IMR-90 (cell line): ENCODE measurements at regions not wholly inside any gene's neighbourhood (a gene's known extent, or its start where the extent isn't known, plus 50 kb on each side); places are given as distances from the start of the nearest gene placed in this dataset.
A peak's percentile ranks its signal among the peaks of the same experiment; 100 is the strongest.

ENCODE experiments used
- ATAC-seq: fragments of 200-7000 bp; cut with Tn5 transposase; 2 replicates; pipeline ENCODE4 v1.9.1; 2020; ENCODE audit warnings: low read depth, mild to moderate bottlenecking, moderate library complexity
- BruUV-seq: library from RNA; stranded (reverse); fragments of 400-500 nt; replicated peaks from 2 replicates; lab custom pipeline; 2021; lab: Mats Ljungman, UMichigan
- CTCF ChIA-PET: fragments of 300-600 bp; formaldehyde crosslinking; extraction: SDS; loops from one replicate; lab custom pipeline; 2021; ENCODE audit warnings: antibody characterized with exemption; lab: Yijun Ruan, JAX
- POLR2A ChIA-PET: fragments of 300-600 bp; sonication (Branson Sonifier 250); formaldehyde crosslinking; loops from one replicate; lab custom pipeline; 2022; ENCODE audit warnings: antibody characterized with exemption; ENCODE audit not compliant: unreplicated experiment; lab: Charles Lee
- DNase-seq: peaks from one replicate; pipeline ENCODE4 v3.0.0; 2013
- H2AFZ ChIP-seq: replicated peaks from 2 replicates; pipeline ENCODE3; 2013; ENCODE audit warnings: low read length, mild to moderate bottlenecking; ENCODE audit not compliant: poor library complexity
- H2AK5ac ChIP-seq: 2 replicates; pipeline ENCODE4 v1.6.1; 2013; ENCODE audit warnings: low read depth, low read length, inconsistent platforms
- H2AK9ac ChIP-seq: replicated peaks from 2 replicates; pipeline ENCODE3; 2013; ENCODE audit warnings: mild to moderate bottlenecking, low read depth, low read length, moderate library complexity; ENCODE audit not compliant: poor library complexity
- H2BK120ac ChIP-seq: 2 replicates; pipeline ENCODE4 v1.6.1; 2013; ENCODE audit warnings: low read depth, low read length, inconsistent platforms
- H2BK15ac ChIP-seq: 3 replicates; pipeline ENCODE4 v1.6.1; 2013; ENCODE audit warnings: low read depth, low read length, inconsistent platforms
- H2BK20ac ChIP-seq: 2 replicates; pipeline ENCODE4 v1.6.1; 2013; ENCODE audit warnings: low read depth, mild to moderate bottlenecking, inconsistent platforms, low read length, moderate library complexity
- H2BK5ac ChIP-seq: 2 replicates; pipeline ENCODE4 v1.6.1; 2013; ENCODE audit warnings: mild to moderate bottlenecking, low read depth, low read length, inconsistent platforms; ENCODE audit not compliant: poor library complexity, severe bottlenecking
- H3K14ac ChIP-seq: replicated peaks from 2 replicates; pipeline ENCODE4 v1.6.1; 2013; ENCODE audit warnings: low read depth, low read length, inconsistent platforms
- H3K18ac ChIP-seq: 2 replicates; pipeline ENCODE4 v1.6.1; 2013; ENCODE audit warnings: low read depth, low read length, control low read depth
- H3K23ac ChIP-seq: 2 replicates; pipeline ENCODE4 v1.6.1; 2013; ENCODE audit warnings: low read depth, low read length, inconsistent platforms
- H3K27ac ChIP-seq: 2 replicates; pipeline ENCODE4 v1.5.1; 2013; ENCODE audit warnings: mild to moderate bottlenecking, control low read depth, low read length; ENCODE audit not compliant: insufficient read depth
- H3K27me3 ChIP-seq: 2 replicates; pipeline ENCODE4 v1.6.1; 2013; ENCODE audit warnings: low read length; ENCODE audit not compliant: control insufficient read depth, insufficient read depth
- H3K36me3 ChIP-seq: 2 replicates; pipeline ENCODE4 v1.6.1; 2013; ENCODE audit warnings: low read length, mixed read lengths; ENCODE audit not compliant: control insufficient read depth, insufficient read depth
- H3K4ac ChIP-seq: 2 replicates; pipeline ENCODE4 v1.6.1; 2013; ENCODE audit warnings: low read depth, low read length, inconsistent platforms
- H3K4me1 ChIP-seq: 2 replicates; pipeline ENCODE4 v1.6.1; 2013; ENCODE audit warnings: low read length, mixed read lengths; ENCODE audit not compliant: control insufficient read depth, insufficient read depth
- H3K4me2 ChIP-seq: 2 replicates; pipeline ENCODE4 v1.6.1; 2013; ENCODE audit warnings: low read depth, mild to moderate bottlenecking, control low read depth, low read length, moderate library complexity
- H3K4me3 ChIP-seq: 2 replicates; pipeline ENCODE4 v1.5.1; 2013; ENCODE audit warnings: low read depth, mild to moderate bottlenecking, control low read depth, low read length, moderate library complexity; ENCODE audit not compliant: insufficient read depth
- H3K56ac ChIP-seq: 2 replicates; pipeline ENCODE4 v1.6.1; 2013; ENCODE audit warnings: low read length, inconsistent platforms; ENCODE audit not compliant: insufficient read depth; ENCODE audit errors: extremely low read depth
- H3K79me1 ChIP-seq, 2 experiments: 2 replicates each; pipeline ENCODE4 v1.6.1; 2013; ENCODE audit warnings: low read length in 2 of 2, inconsistent platforms in 1 of 2, low read depth in 1 of 2
- H3K9ac ChIP-seq: 2 replicates; pipeline ENCODE4 v1.6.1; 2013; ENCODE audit warnings: low read depth, low read length, control low read depth
- H3K9me1 ChIP-seq: 2 replicates; pipeline ENCODE4 v1.6.1; 2013; ENCODE audit warnings: low read length, inconsistent platforms; ENCODE audit not compliant: insufficient read depth
- H3K9me3 ChIP-seq: 2 replicates; pipeline ENCODE4 v1.6.1; 2013; ENCODE audit warnings: low read length; ENCODE audit not compliant: control insufficient read depth, insufficient read depth
- H4K20me1 ChIP-seq: 2 replicates; pipeline ENCODE4 v1.6.1; 2013; ENCODE audit warnings: low read length, inconsistent platforms; ENCODE audit not compliant: insufficient read depth
- H4K5ac ChIP-seq: 2 replicates; pipeline ENCODE4 v1.6.1; 2013; ENCODE audit warnings: mild to moderate bottlenecking, low read depth, low read length, control low read depth
- H4K8ac ChIP-seq, 2 experiments: 2 replicates each; pipeline ENCODE4 v1.6.1; 2013; ENCODE audit warnings: low read depth in 2 of 2, low read length in 2 of 2, control low read depth in 1 of 2, inconsistent platforms in 1 of 2
- H4K91ac ChIP-seq: 2 replicates; pipeline ENCODE4 v1.6.1; 2013; ENCODE audit warnings: low read depth, low read length, inconsistent platforms; ENCODE audit not compliant: insufficient read depth
- BHLHE40 ChIP-seq: fragments of 150-350 bp; IDR thresholded peaks from 2 replicates; pipeline ENCODE4 v1.6.1; 2016; ENCODE audit warnings: mild to moderate bottlenecking, low read depth, low read length
- CHD1 ChIP-seq: IDR thresholded peaks from 2 replicates; pipeline ENCODE4 v1.6.1; 2012; ENCODE audit warnings: low read depth, low read length, improper control_type of control experiment
- CTCF ChIP-seq: conservative IDR thresholded peaks from 2 replicates; pipeline ENCODE4 v1.5.1; 2012; ENCODE audit warnings: mild to moderate bottlenecking, low read depth, low read length, improper control_type of control experiment
- FOS ChIP-seq: fragments of 150-350 bp; IDR thresholded peaks from 2 replicates; pipeline ENCODE4 v1.6.1; 2016; ENCODE audit warnings: low read depth, low read length
- MAFK ChIP-seq: IDR thresholded peaks from 2 replicates; pipeline ENCODE4 v1.6.1; 2012; ENCODE audit warnings: low read depth, low read length, improper control_type of control experiment
- POLR2A ChIP-seq: IDR thresholded peaks from 2 replicates; pipeline ENCODE4 v1.6.1; 2012; ENCODE audit warnings: mild to moderate bottlenecking, low read depth, low read length
- RCOR1 ChIP-seq: IDR thresholded peaks from 2 replicates; pipeline ENCODE4 v1.6.1; 2012; ENCODE audit warnings: mild to moderate bottlenecking, low read length, improper control_type of control experiment; ENCODE audit not compliant: insufficient replicate concordance
- RFX5 ChIP-seq: IDR thresholded peaks from 2 replicates; pipeline ENCODE4 v1.8.0; 2012; ENCODE audit warnings: low read depth, mild to moderate bottlenecking, low read length, moderate library complexity
- WGBS, 2 experiments: methylation state at CpG; one replicate each; pipeline versions ENCODE4 v1.1.5 to v1.1.7; 2013; ENCODE audit warnings: missing lambda C conversion rate in 2 of 2; ENCODE audit not compliant: insufficient read length in 1 of 2; ENCODE audit errors: extremely low coverage in 2 of 2; 5-methylcytosine and 5-hydroxymethylcytosine counted together
- dilution Hi-C: fragments of 300-500 bp; cut with HindIII; formaldehyde crosslinking; loops from one replicate; pipeline ENCODE4 v1.14.3; 2018; ENCODE audit warnings: low sequenced_read_pairs; ENCODE audit not compliant: unreplicated experiment
- in situ Hi-C: fragments of 300-500 bp; cut with MboI; formaldehyde crosslinking; loops from 3 replicates; pipeline ENCODE4 v1.14.3; 2019; ENCODE audit warnings: low sequenced_read_pairs, inconsistent platforms, mixed read lengths
- intact Hi-C: fragments of 100-400 bp; cut with micrococcal nuclease; formaldehyde crosslinking; loops from 2 replicates; pipeline ENCODE4 v1.10.0; 2022

GRCh38 chr13:67736646-67737420 is 506.7 kb upstream of the PCDH9 start:
- no peaks in the 10 kb centered on the region for H3K4me1 ChIP-seq
- no peaks in the 10 kb centered on the region for H3K9me1 ChIP-seq
- ATAC-seq (peak; percentile 63; the same call in 1 of the 2 replicates), DNase-seq (peak; percentile 68)
- H3K56ac ChIP-seq, result no peak overlapping the region
- no peaks in the 10 kb centered on the region for H3K27me3 ChIP-seq
- ChIA-PET POLR2A (no interaction called here), CTCF (interaction anchor here (0.7 kb wide), 1 partner anchor 51 kb away, joined by 3 read pairs; no protein-coding TSS in a partner anchor)
- no peak overlapping the region for H3K9ac ChIP-seq
- no peaks in the 10 kb centered on the region for H3K79me1 ChIP-seq
- intact Hi-C loops (loop anchor here (10.0 kb wide), 1 partner anchor 452 kb away; no protein-coding TSS in a partner anchor), dilution Hi-C loops (no loop called here), in situ Hi-C loops (no loop called here)
- H3K36me3 ChIP-seq, result no peaks in the 10 kb centered on the region
- H3K23ac ChIP-seq, result no peak overlapping the region
- H2AK9ac ChIP-seq, result no peak overlapping the region
- no peak overlapping the region for H2AFZ ChIP-seq
- no peaks in the 10 kb centered on the region; the same call in 1 of the 2 replicates for H3K9me3 ChIP-seq
- H3K18ac ChIP-seq, result no peak overlapping the region
- no peak overlapping the region for H4K5ac ChIP-seq
- H4K8ac ChIP-seq, result no peak overlapping the region
- BruUV-seq, result no TSS peak
- H2BK5ac ChIP-seq, result no peak overlapping the region
- H2AK5ac ChIP-seq, result no peak overlapping the region
- H3K4ac ChIP-seq, result no peak overlapping the region
- no peaks in the 10 kb centered on the region for H4K20me1 ChIP-seq
- H3K4me3 ChIP-seq, result no peak overlapping the region
- no peak overlapping the region for H3K14ac ChIP-seq
- H2BK20ac ChIP-seq, result no peak overlapping the region
- TF ChIP-seq FOS, result peak; percentile 14; the same call in 1 of the 2 replicates
- TF ChIP-seq POLR2A, result no peak
- no peak for TF ChIP-seq BHLHE40
- TF ChIP-seq RCOR1, result no peak
- no peak for TF ChIP-seq RFX5
- TF ChIP-seq CHD1, result no peak
- no peak for TF ChIP-seq MAFK
- peak; percentile 24; the same call in 1 of the 2 replicates for TF ChIP-seq CTCF
- no CpG with 5 or more reads among the region's 4 CpGs for WGBS, 2 experiments
- H3K27ac ChIP-seq, result no peak overlapping the region
- H2BK15ac ChIP-seq, result no peak overlapping the region
- no peak overlapping the region for H3K4me2 ChIP-seq
- H2BK120ac ChIP-seq, result no peak overlapping the region
- H4K91ac ChIP-seq, result no peak overlapping the region
